Nephron progenitor cell (in vitro differentiated cells): ENCODE measurements at regions not wholly inside any gene's neighbourhood (a gene's known extent, or its start where the extent isn't known, plus 50 kb on each side); places are given as distances from the start of the nearest gene placed in this dataset.
"Not testable (repeated sequence)": the region's sequence is repeated elsewhere in the genome, so short reads cannot be mapped to it uniquely, and the experiment has no call there.

Experiments used
- DNase-seq: peaks from one replicate; pipeline ENCODE4 v3.0.0; 2021
- H3K27ac Mint-ChIP-seq: 2 replicates; pipeline ENCODE4 v1.8.0; 2021; ENCODE audit warnings: mild to moderate bottlenecking, moderate library complexity, mixed read lengths
- H3K27me3 Mint-ChIP-seq: 2 replicates; pipeline ENCODE4 v1.8.0; 2021; ENCODE audit warnings: mild to moderate bottlenecking, low read depth, mixed read lengths; ENCODE audit not compliant: poor library complexity
- H3K36me3 Mint-ChIP-seq: 2 replicates; pipeline ENCODE4 v1.8.0; 2021; ENCODE audit warnings: low read depth, mixed read lengths
- H3K4me1 Mint-ChIP-seq: 2 replicates; pipeline ENCODE4 v1.8.0; 2021; ENCODE audit warnings: mixed read lengths
- H3K4me3 Mint-ChIP-seq: 2 replicates; pipeline ENCODE4 v1.8.0; 2021; ENCODE audit warnings: mild to moderate bottlenecking, moderate library complexity, mixed read lengths
- H3K9me3 Mint-ChIP-seq: 2 replicates; pipeline ENCODE4 v1.8.0; 2021; ENCODE audit warnings: mild to moderate bottlenecking, moderate library complexity, mixed read lengths
- TF ChIP-seq, protein P1 (sequence below): fragments of 200-600 bp; sonication (generic); IDR thresholded peaks from 2 replicates; pipeline ENCODE4 v1.5.0; 2021; ENCODE audit warnings: antibody characterized with exemption

DNA sequence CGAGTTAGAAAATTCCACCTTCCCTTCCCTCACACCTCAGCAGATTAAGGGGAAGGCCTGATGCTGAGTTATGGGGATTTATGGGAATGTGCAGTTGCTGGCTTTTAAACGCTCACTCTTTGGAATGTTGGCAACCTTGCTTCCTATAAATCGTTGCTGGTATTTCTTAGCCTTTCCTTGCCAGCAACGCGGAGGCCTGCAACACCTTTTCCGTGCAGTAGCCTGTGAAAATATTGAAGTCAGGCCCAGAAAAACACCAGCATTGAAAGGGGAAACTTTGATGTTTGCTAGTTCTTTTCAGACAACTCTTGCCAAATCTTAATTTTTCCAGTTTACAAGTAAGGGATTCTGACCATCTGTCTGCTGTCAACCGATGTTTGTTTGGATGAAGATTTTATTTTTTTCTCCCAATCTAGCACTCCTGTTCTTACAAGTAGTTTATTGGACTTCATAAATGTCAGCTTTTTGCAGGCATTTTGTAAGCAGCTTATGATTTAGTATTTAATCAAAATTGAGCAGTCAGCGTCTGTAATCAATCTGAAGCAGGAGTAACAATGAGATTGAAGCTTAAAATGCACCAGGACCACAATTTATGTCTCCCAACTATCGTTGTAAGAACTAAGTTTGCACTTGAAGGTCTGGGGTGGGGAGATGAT lies 251.0 kb downstream of the RPLP1 start:
- Mint-ChIP-seq H3K36me3 (peaks cover 6% of the 10 kb centered on the region), H3K4me1 (peaks cover 21% of the 10 kb centered on the region), H3K27me3 (peaks cover 17% of the 10 kb centered on the region), H3K27ac (no peak overlapping the region), H3K9me3 (peaks cover 44% of the 10 kb centered on the region), H3K4me3 (no peak overlapping the region)
- TF ChIP-seq, protein P1, sequence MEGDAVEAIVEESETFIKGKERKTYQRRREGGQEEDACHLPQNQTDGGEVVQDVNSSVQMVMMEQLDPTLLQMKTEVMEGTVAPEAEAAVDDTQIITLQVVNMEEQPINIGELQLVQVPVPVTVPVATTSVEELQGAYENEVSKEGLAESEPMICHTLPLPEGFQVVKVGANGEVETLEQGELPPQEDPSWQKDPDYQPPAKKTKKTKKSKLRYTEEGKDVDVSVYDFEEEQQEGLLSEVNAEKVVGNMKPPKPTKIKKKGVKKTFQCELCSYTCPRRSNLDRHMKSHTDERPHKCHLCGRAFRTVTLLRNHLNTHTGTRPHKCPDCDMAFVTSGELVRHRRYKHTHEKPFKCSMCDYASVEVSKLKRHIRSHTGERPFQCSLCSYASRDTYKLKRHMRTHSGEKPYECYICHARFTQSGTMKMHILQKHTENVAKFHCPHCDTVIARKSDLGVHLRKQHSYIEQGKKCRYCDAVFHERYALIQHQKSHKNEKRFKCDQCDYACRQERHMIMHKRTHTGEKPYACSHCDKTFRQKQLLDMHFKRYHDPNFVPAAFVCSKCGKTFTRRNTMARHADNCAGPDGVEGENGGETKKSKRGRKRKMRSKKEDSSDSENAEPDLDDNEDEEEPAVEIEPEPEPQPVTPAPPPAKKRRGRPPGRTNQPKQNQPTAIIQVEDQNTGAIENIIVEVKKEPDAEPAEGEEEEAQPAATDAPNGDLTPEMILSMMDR = no peak
- no peak for DNase-seq

DNA sequence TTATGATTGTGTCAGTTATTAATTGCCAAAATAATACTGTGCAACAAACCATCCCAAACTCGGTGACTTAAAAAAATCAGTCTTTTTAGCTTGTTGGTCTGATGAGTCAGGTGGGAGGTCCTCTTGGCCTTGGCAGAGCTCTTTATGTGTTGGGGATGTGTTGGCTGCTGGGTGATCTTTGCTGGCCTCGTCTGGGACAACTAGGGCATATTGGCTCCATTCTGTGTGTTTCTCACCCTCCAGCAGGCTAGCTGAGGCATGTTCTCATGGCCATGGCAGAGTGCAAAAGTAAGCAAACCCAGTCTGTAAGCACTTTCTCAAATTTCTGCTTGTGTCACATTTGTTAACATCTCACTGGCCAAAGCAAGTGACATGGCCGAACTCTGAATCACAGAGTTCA lies 251.6 kb downstream of the RPLP1 start:
- Mint-ChIP-seq H3K36me3 (peaks cover 6% of the 10 kb centered on the region), H3K27me3 (peaks cover 15% of the 10 kb centered on the region), H3K4me1 (peaks cover 20% of the 10 kb centered on the region), H3K4me3 (no peak overlapping the region), H3K27ac (no peak overlapping the region), H3K9me3 (peaks cover 50% of the 10 kb centered on the region)
- DNase-seq = no peak
- TF ChIP-seq, protein P1 = no peak

DNA sequence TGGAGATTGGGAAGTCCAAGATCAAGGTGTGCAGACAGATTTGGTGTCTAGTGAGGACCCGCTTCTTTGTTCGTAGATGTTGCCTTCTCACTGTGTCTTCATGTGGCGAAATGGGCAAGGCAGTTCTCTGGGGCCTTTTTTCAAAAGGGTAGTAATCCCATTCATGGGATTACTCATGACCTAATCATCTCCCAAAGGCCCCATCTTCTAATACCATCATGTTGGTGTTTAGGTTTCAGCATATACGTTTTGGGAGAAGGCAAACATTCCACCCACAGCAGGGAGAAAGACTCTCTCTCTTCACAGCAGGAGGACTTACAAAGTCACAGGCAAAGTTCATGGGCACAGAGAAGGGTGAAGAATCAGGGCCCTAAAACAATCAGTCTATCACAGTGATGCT lies 252.1 kb downstream of the RPLP1 start:
- Mint-ChIP-seq H3K27me3 (peaks cover 19% of the 10 kb centered on the region), H3K4me3 (no peak overlapping the region), H3K36me3 (peaks cover 9% of the 10 kb centered on the region), H3K27ac (no peak overlapping the region), H3K9me3 (peaks cover 55% of the 10 kb centered on the region), H3K4me1 (peaks cover 15% of the 10 kb centered on the region)
- DNase-seq = no peak
- TF ChIP-seq, protein P1 = no peak

DNA sequence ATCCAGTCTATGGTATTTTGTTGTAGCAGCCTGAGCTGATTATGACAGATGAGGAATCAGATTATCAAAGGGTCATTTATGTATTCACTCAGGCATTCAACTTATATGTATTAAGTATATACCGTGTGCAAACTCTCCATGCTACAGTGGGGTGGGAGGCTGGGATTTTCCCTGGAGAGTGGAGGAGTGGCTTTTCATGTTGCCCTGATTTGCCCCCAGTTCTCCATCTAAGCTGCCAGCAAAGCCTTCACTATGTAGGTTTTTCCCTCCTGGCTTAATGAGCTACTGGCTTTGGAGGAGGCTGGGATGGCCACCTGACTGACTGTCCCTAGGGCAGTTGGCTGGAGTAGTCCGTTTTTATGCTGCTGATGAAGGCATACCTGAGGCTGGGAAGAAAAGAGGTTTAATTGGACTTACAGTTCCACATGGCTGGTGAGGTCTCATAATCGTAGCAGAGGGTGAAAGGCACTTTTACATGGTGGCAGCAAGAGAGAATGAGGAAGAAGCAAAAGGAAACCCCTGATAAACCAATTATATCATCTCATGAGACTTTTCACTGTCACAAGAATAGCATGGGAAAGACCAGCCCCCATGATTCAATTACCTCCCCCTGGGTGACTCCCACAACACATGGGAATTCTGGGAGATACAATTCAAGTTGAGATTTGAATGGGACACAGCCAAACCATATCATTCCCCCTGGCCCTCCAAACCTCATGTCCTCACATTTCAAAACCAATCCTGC lies 253.9 kb downstream of the RPLP1 start:
- DNase-seq = no peak
- H3K27me3 Mint-ChIP-seq = peaks cover 24% of the 10 kb centered on the region

DNA sequence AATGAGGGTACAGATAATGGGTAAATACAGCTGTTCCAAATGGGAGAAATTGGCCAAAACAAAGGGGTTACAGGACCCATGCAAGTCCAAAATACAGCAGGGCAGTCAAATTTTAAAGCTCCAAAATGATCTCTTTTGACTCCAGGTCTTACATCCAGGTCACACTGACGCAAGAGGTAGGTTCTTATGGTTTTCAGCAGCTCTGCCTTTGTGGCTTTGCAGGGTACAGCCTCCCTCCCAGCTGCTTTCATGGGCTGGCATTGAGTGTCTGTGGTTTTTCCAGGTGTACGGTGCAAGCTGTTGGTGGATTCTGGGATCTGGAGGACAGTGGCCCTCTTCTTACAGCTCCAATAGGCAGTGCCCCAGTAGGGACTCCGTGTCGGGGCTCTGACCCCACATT lies 254.6 kb downstream of the RPLP1 start:
- Mint-ChIP-seq H3K9me3 (peaks cover 63% of the 10 kb centered on the region), H3K4me1 (peaks cover 13% of the 10 kb centered on the region), H3K27me3 (peaks cover 27% of the 10 kb centered on the region)
- H3K27ac Mint-ChIP-seq, DNase-seq, H3K36me3 Mint-ChIP-seq, H3K4me3 Mint-ChIP-seq: not testable (repeated sequence)

More for the DNA sequence above, 253.9 kb downstream of the RPLP1 start:
- peaks cover 10% of the 10 kb centered on the region for H3K36me3 Mint-ChIP-seq
- H3K4me3 Mint-ChIP-seq = no peak overlapping the region
- TF ChIP-seq, protein P1 = no peak
- no peak overlapping the region for H3K27ac Mint-ChIP-seq
- peaks cover 13% of the 10 kb centered on the region for H3K4me1 Mint-ChIP-seq
- peaks cover 63% of the 10 kb centered on the region for H3K9me3 Mint-ChIP-seq

DNA sequence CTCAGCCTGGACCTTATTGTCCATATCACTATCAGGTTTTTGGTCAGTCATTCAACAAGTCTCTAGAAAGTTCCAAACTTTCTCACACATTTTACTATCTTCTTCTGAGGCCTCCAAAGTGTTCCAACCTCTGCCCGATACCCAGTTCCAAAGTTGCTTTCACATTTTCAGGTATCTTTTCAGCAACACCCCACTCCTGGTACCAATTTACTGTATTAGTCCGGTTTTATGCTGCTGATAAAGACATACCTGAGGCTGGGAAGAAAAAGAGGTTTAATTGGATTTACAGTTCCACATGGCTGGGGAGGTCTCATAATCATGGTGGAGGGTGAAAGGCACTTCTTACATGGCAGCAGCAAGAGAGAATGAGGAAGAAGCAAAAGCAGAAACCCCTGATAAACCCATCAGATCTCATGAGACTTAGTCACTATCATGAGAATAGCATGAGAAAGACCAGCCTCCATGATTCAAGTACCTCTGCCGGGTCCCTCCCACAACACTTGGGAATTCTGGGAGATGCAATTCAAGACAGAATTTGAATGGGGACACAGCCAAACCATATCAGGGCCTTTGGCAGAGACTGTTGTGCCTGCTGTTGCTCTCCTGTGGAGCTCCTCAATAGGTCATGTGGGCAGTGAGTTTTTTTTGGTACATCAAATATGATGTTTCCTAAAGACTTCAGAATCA lies 256.0 kb downstream of the RPLP1 start:
- H3K36me3 Mint-ChIP-seq, H3K4me3 Mint-ChIP-seq, H3K27ac Mint-ChIP-seq, DNase-seq: not testable (repeated sequence)
- peaks cover 13% of the 10 kb centered on the region for H3K4me1 Mint-ChIP-seq
- peaks cover 56% of the 10 kb centered on the region for H3K9me3 Mint-ChIP-seq
- peaks cover 32% of the 10 kb centered on the region for H3K27me3 Mint-ChIP-seq
